ACC112 (cell line): ENCODE measurements at regions not wholly inside any gene's neighbourhood (a gene's known extent, or its start where the extent isn't known, plus 50 kb on each side); places are given as distances from the start of the nearest gene placed in this dataset.

Experiments used
- H2AFZ ChIP-seq: fragments of 200-600 bp; sonication (generic); one replicate; pipeline ENCODE4 v1.6.0; 2017; ENCODE audit warnings: antibody characterized with exemption, low read length; ENCODE audit not compliant: unreplicated experiment
- H3K27ac ChIP-seq: fragments of 200-600 bp; sonication (generic); 2 replicates; pipeline ENCODE4 v1.5.1; 2014; ENCODE audit warnings: low read depth, mild to moderate bottlenecking, antibody characterized with exemption, low read length, moderate library complexity
- H3K27me3 ChIP-seq: fragments of 200-600 bp; sonication (generic); 2 replicates; pipeline ENCODE4 v1.6.1; 2014; ENCODE audit warnings: mild to moderate bottlenecking, antibody characterized with exemption, low read length, moderate library complexity, mixed read lengths; ENCODE audit not compliant: insufficient read depth
- H3K36me3 ChIP-seq: fragments of 200-600 bp; sonication (generic); 2 replicates; pipeline ENCODE4 v1.6.1; 2016; ENCODE audit warnings: mild to moderate bottlenecking, antibody characterized with exemption, low read length, moderate library complexity, mixed read lengths; ENCODE audit not compliant: insufficient read depth
- H3K4me1 ChIP-seq: fragments of 200-600 bp; sonication (generic); one replicate; pipeline ENCODE4 v1.6.1; 2016; ENCODE audit warnings: low read length, mixed read lengths; ENCODE audit not compliant: insufficient read depth, unreplicated experiment, control insufficient read depth
- H3K4me3 ChIP-seq: fragments of 200-600 bp; sonication (generic); 2 replicates; pipeline ENCODE4 v1.5.1; 2014; ENCODE audit warnings: mild to moderate bottlenecking, low read depth, low read length
- H3K79me2 ChIP-seq: fragments of 200-600 bp; sonication (generic); one replicate; pipeline ENCODE4 v1.6.0; 2016; ENCODE audit warnings: low read length; ENCODE audit not compliant: control insufficient read depth, unreplicated experiment, insufficient read depth

DNA sequence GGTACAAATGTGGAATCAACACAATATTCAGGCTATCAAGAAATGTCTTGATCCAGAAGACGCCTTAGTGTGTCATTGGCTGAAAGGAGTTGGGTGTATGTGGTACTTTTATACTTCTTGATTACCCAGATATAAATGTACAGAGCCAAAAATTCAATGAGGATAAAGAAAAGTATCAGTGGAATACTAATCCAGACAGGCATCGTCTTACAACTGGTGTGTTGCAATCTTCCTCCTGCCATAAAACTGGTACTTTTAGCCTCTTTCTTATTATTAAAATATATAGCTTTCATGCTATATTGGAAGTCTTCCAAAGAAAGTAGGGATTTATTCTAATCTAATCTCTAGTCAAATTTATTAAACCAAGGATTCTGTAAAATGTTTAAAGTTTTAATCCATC, 388.6 kb upstream of the MIR17HG start:
- Histone ChIP-seq H3K4me1 (no peaks in the 10 kb centered on the region), H3K27ac (no peak overlapping the region), H3K27me3 (no peaks in the 10 kb centered on the region), H3K4me3 (no peak overlapping the region), H2AFZ (no peak overlapping the region), H3K79me2 (no peaks in the 10 kb centered on the region), H3K36me3 (no peaks in the 10 kb centered on the region)

DNA sequence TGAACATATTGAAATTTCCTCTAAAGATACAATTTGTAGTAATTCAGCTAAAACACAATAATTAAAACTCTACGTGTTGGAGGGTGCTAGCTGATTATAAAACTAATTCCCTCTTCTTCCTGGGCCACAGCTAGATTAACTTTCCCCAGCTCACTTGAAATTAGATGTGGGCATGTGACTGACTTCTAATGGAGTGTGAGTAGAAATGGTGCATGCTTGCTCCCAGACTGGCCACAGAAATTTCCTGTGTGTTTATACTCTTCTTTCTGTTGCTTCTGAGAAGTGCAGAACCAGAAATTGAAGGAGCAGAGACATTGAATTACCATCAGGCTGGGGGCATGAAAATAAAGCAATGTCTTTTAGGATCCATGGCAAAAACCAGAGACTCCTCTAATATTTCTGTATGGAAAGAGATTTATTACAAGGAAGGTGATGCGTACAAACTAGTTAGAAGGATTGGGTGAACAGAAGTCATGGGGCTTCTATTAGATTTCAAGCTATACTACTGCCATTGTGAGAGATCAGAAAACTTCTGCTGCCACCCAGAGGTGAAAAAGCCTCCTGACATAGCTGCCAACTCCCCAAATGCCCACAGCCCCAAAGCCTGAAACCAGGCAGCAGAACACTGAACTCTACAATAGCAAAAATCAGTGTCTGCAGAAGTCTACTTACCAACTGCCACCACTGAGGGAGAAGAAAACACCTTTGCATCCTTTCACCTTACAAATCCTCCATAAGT, 379.2 kb upstream of the MIR17HG start:
- H3K79me2 ChIP-seq, result no peaks in the 10 kb centered on the region
- no peak overlapping the region for H2AFZ ChIP-seq
- H3K36me3 ChIP-seq, result no peaks in the 10 kb centered on the region
- no peak overlapping the region for H3K27ac ChIP-seq
- H3K4me1 ChIP-seq, result no peaks in the 10 kb centered on the region
- H3K27me3 ChIP-seq, result peaks cover 11% of the 10 kb centered on the region
- H3K4me3 ChIP-seq, result no peak overlapping the region

DNA sequence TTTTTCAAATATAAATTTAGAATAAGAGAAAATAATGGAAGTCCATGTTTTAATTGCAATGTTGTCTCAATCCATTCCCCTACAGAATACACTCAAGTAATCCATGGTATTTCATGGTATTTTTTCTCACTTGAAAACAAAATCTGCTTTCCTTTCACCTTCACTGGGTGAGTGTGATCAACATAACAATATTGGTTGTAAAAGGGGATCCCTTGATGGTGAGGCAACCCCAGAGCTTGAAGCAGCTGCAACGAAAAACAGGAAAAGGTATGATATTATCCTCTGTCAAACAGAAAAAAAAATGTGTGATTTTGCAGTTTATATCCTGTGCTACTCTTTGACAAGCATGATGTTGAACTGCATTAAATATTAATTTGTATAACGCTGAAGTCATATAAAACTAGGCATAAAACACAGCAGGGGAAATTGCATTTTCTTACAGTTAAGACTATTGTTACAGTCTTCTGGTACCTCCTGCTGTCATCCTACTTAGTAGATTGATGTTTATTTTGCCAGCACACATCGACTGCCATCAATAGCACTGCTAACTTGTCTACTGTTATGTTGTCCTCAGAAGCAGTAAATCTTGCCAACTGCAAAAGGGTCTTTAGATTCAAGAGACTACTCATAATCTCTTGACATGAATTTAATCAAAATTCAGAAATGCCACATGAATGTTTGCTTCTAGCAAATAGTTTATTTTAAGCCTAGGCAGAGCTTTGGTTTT, 373.1 kb upstream of the MIR17HG start:
- no peaks in the 10 kb centered on the region for H3K36me3 ChIP-seq
- no peak overlapping the region for H3K4me3 ChIP-seq
- H3K27ac ChIP-seq, result no peak overlapping the region
- no peaks in the 10 kb centered on the region for H3K79me2 ChIP-seq
- H2AFZ ChIP-seq, result no peak overlapping the region
- H3K27me3 ChIP-seq, result peaks cover 18% of the 10 kb centered on the region
- H3K4me1 ChIP-seq, result no peaks in the 10 kb centered on the region

DNA sequence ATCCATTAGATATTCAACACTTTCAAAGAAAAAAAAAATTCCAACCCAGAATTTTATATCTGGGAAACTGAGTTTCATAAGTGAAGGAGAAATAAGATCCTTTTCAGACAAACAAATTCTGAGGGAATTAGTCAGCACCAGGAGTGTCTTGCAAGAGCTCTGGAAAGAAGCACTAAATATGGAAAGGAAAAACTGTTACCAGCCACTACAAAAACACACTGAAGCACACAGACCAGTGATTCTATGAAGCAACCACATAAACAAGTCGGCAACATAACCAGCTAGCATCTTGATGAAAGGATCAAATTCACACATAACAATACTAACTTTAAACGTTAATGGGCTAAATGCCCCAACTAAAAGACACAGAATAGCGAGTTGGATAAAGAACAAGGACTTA, 368.4 kb upstream of the MIR17HG start:
- H2AFZ ChIP-seq, result no peak overlapping the region
- no peaks in the 10 kb centered on the region for H3K79me2 ChIP-seq
- peaks cover 8% of the 10 kb centered on the region; the same call in 1 of the 2 replicates for H3K27me3 ChIP-seq
- no peak overlapping the region for H3K27ac ChIP-seq
- H3K36me3 ChIP-seq, result no peaks in the 10 kb centered on the region
- no peaks in the 10 kb centered on the region for H3K4me1 ChIP-seq
- H3K4me3 ChIP-seq, result no peak overlapping the region

DNA sequence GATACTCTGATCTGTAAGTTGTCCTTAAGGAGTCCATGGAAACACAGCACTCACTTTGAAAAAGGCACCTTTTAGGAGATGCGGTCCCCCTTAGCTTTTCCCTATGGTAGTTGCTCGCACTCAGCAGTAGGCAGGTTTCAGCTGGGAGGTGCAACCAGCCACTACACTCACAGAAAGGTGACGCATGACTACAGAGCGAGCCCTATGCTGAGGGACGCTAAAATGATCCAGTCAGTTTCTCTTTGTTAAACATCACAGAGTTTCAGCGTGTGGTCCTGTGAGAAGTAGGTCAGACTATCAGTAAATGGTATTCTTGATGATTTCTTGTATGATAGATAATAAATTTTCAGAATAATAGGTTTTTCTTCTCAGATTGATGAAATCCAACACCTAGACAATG, 362.7 kb upstream of the MIR17HG start:
- no peak overlapping the region for H3K27ac ChIP-seq
- no peaks in the 10 kb centered on the region for H3K79me2 ChIP-seq
- H3K4me1 ChIP-seq, result no peaks in the 10 kb centered on the region
- H3K27me3 ChIP-seq, result no peaks in the 10 kb centered on the region
- H3K36me3 ChIP-seq, result no peaks in the 10 kb centered on the region
- H3K4me3 ChIP-seq, result no peak overlapping the region
- H2AFZ ChIP-seq, result no peak overlapping the region

DNA sequence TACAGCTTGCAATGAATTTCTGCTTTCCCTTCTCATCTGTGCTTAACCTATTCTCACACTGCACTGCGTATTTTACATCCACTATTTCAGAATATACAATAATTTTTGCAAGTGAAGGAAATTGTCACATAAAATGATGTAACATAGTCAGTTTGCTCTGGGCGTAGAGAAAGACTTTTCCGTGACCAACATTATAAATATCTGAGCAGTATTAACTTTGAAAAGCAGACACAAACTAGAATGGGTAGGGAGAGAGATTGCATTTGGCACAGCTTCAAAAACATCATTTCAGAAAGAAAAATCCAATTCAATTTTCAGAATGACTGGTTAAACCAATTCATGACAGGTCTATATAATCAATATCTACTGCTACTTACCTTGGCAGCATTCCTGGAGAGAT, 352.5 kb upstream of the MIR17HG start:
- no peaks in the 10 kb centered on the region for H3K79me2 ChIP-seq
- H3K4me3 ChIP-seq, result no peak overlapping the region
- peaks cover 29% of the 10 kb centered on the region for H3K27me3 ChIP-seq
- no peak overlapping the region for H2AFZ ChIP-seq
- H3K27ac ChIP-seq, result no peak overlapping the region
- H3K36me3 ChIP-seq, result no peaks in the 10 kb centered on the region
- no peaks in the 10 kb centered on the region for H3K4me1 ChIP-seq

DNA sequence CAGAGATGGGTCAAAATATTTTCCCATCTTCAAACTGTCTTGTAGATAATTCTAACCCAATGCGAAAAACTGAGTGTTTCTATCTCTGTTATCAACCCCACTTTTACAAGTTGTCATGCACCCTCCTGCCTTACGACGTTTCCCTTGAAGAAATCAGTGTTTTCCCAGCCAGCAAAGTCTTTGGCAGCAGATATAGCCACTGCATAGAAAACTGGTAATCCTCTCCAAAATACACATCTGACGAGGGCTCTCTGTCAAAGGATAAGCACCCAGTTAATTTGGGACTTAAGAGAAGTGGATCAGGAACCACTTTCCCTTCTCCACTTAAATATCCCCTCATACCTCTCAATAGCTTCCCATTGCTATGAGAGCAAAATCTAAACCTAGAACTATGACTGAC, 351.9 kb upstream of the MIR17HG start:
- Histone ChIP-seq H3K79me2 (no peaks in the 10 kb centered on the region), H3K4me1 (no peaks in the 10 kb centered on the region), H2AFZ (no peak overlapping the region), H3K27ac (no peak overlapping the region), H3K27me3 (peaks cover 29% of the 10 kb centered on the region), H3K4me3 (no peak overlapping the region), H3K36me3 (no peaks in the 10 kb centered on the region)

DNA sequence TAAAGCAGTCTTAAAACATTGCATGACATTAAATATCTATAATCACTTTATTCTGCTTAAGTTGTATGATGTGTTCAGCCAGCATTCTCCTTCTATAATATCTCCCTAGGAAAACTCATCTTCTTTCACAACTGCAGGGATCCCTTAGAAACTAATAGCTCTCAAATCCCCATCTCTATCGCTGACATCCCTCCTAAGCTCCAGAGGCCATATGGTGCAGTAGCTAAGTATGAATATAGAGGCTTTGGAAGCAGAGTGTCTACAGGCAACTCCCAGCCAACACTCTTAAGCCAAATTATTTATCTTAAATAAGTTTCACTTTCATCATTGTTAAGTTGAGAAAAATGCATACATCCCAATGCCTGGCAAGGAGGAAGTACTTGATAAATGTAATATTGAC, 349.5 kb upstream of the MIR17HG start:
- H2AFZ ChIP-seq, result no peak overlapping the region
- no peaks in the 10 kb centered on the region for H3K79me2 ChIP-seq
- no peaks in the 10 kb centered on the region for H3K36me3 ChIP-seq
- no peak overlapping the region for H3K4me3 ChIP-seq
- H3K27me3 ChIP-seq, result peaks cover 21% of the 10 kb centered on the region
- no peak overlapping the region for H3K27ac ChIP-seq
- no peaks in the 10 kb centered on the region for H3K4me1 ChIP-seq

DNA sequence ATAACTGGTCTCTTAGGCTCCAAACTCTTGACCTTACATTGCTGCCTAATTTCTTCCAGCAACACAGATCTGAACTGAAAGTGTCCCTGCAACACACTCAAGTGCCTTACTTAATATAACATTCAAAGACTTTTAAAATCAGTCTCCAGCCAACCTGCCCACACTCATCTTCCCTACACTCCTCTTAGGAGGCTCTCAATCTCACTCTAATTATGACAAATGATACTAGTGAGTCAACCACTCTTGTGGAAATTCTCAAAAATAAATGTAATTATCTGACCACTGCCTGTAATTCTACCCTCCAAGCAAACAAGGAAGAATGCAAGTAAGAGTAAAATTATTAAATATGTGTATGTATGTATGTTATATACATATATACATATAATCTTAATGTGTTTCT, 348.1 kb upstream of the MIR17HG start:
- Histone ChIP-seq H3K4me3 (no peak overlapping the region), H3K4me1 (no peaks in the 10 kb centered on the region), H3K79me2 (no peaks in the 10 kb centered on the region), H3K27me3 (peaks cover 15% of the 10 kb centered on the region; the same call in 1 of the 2 replicates), H3K36me3 (no peaks in the 10 kb centered on the region), H2AFZ (no peak overlapping the region), H3K27ac (no peak overlapping the region)

DNA sequence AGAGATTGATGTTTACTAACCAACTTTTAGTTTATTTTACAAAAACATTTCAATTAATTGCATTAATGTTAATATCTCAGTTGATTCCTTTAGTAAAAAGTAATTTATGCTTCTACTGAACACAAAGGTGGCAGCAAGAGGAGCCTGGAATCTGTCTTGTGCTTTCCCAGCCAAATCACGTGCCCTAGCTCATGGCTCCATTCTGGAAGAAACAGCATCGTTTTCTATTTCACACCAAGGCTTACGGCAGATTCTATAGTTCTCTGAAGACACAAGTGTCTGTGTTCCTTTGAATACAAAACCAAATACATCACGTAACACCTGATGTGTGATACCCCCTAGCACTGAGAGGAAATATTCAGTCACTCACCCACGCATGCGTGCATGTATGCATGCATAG, 346.1 kb upstream of the MIR17HG start:
- Histone ChIP-seq H3K4me1 (no peaks in the 10 kb centered on the region), H2AFZ (no peak overlapping the region)

DNA sequence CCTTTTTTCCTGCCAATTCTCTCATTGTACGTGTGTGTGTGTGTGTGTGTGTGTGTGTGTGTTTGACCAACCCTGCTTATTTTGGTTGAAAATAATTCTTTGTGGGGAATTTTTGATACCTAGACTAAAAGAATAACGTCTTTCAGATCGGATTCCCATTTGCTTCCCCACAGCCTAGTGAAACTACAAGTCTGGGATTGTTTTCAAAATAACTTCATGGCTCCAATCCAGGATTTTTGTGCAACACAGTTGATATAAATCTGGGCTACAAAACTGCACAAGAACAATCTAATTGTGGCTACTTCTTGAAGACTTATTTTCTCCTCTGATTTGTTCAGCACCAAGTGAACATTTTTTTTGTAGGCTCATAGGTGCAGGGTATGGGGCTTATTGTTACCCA, 332.8 kb upstream of the MIR17HG start:
- 0 out of 2 replicates have a peak, but pooled peaks cover 3% of the 10 kb centered on the region for H3K27me3 ChIP-seq
- no peak overlapping the region for H3K27ac ChIP-seq
- no peaks in the 10 kb centered on the region for H3K4me1 ChIP-seq
- H3K79me2 ChIP-seq, result no peaks in the 10 kb centered on the region
- no peak overlapping the region for H3K4me3 ChIP-seq
- no peaks in the 10 kb centered on the region for H3K36me3 ChIP-seq
- H2AFZ ChIP-seq, result no peak overlapping the region

More for the DNA sequence above, 346.1 kb upstream of the MIR17HG start:
- Histone ChIP-seq H3K27ac (no peak overlapping the region), H3K36me3 (no peaks in the 10 kb centered on the region), H3K27me3 (0 out of 2 replicates have a peak, but pooled peaks cover 3% of the 10 kb centered on the region), H3K4me3 (no peak overlapping the region), H3K79me2 (no peaks in the 10 kb centered on the region)
